ENCODE measurements at regions not wholly inside any gene's neighbourhood (a gene's known extent, or its start where the extent isn't known, plus 50 kb on each side); places are given as distances from the start of the nearest gene placed in this dataset.

GRCh38 chr21:39003982-39004633 lies 179.1 kb downstream of the PSMG1 start:
- TF ChIP-seq CTCF (IDR thresholded peaks at IDR 0.05) (no peak), POLR2AphosphoS5 (IDR thresholded peaks at IDR 0.05; ENCODE audit: low read depth, low read length) (no peak), REST (IDR thresholded peaks at IDR 0.05; ENCODE audit: insufficient read depth in 1 of 2, low read depth in 2 of 2, low read length in 1 of 2) (no peak), TCF7L2 (IDR thresholded peaks at IDR 0.05; ENCODE audit: low read depth, low read length) (no peak), SIN3A (IDR thresholded peaks at IDR 0.05; ENCODE audit: borderline replicate concordance, insufficient read depth, low read depth, low read length) (no peak)
